ENCODE measurements at regions not wholly inside any gene's neighbourhood (a gene's known extent, or its start where the extent isn't known, plus 50 kb on each side); places are given as distances from the start of the nearest gene placed in this dataset.

DNA sequence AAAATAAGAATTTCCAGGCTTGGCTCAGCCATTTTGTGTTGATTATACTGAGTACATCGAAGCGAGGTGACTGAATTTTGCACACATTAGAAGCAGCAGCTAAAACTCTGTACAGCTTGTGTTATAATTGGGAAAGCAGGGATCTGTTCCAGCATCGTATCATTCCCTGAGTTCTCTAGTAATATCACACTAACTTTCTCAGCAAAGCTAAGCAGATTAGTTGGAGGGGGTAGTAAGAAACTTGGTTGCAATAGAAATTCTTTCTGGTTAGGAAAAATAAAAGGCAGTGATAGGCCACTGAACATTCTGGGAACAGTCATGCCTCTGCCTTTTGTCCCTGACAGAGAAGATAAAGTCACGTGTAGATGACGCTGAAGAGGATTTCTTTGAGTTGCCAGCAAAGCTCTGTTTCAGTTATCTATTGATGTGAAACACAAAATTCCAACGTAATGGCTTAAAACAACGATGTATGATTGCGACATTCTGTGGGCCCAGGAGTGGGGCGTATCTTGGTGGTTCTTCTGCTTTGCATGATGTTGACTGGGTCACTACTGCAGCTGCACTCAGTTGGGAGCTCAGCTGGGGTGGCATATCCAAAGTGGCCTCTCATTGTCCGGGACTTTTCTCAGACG lies 202.1 kb upstream of the MEX3C start:
- ATAC-seq: no peak
- no peak for TF ChIP-seq RARB (CRISPR knock-in tag; IDR thresholded peaks at IDR 0.05)
- TF ChIP-seq ZNF8 (CRISPR knock-in tag; IDR thresholded peaks at IDR 0.05): no peak

- ATAC-seq: no peak
- no peak for TF ChIP-seq ZNF70 (CRISPR knock-in tag; IDR thresholded peaks at IDR 0.05)
- no peak for TF ChIP-seq OSR1 (CRISPR knock-in tag; IDR thresholded peaks at IDR 0.05)
- TF ChIP-seq SNAI2 (CRISPR knock-in tag; IDR thresholded peaks at IDR 0.05): no peak
- no peak for TF ChIP-seq GLIS3 (CRISPR knock-in tag; IDR thresholded peaks at IDR 0.05)
- TF ChIP-seq ZNF565 (CRISPR knock-in tag; conservative IDR thresholded peaks at IDR 0.05; ENCODE audit: low read depth): no peak
- no peak for TF ChIP-seq PPARA (CRISPR knock-in tag; IDR thresholded peaks at IDR 0.05; ENCODE audit: borderline replicate concordance)
- no peak for TF ChIP-seq TCF4 (CRISPR knock-in tag; IDR thresholded peaks at IDR 0.05; ENCODE audit: borderline replicate concordance)
- TF ChIP-seq BACH2 (CRISPR knock-in tag; IDR thresholded peaks at IDR 0.05; ENCODE audit: borderline replicate concordance): no peak
- no peak for TF ChIP-seq CSDC2 (CRISPR knock-in tag; IDR thresholded peaks at IDR 0.05)
- no peak for TF ChIP-seq CREB5 (CRISPR knock-in tag; IDR thresholded peaks at IDR 0.05; ENCODE audit: low read depth)
- no peak for TF ChIP-seq ISL1 (CRISPR knock-in tag; IDR thresholded peaks at IDR 0.05)
- TF ChIP-seq, protein P1, sequence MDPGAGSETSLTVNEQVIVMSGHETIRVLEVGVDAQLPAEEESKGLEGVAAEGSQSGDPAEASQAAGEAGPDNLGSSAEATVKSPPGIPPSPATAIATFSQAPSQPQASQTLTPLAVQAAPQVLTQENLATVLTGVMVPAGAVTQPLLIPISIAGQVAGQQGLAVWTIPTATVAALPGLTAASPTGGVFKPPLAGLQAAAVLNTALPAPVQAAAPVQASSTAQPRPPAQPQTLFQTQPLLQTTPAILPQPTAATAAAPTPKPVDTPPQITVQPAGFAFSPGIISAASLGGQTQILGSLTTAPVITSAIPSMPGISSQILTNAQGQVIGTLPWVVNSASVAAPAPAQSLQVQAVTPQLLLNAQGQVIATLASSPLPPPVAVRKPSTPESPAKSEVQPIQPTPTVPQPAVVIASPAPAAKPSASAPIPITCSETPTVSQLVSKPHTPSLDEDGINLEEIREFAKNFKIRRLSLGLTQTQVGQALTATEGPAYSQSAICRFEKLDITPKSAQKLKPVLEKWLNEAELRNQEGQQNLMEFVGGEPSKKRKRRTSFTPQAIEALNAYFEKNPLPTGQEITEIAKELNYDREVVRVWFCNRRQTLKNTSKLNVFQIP (CRISPR knock-in tag; IDR thresholded peaks at IDR 0.05; ENCODE audit: borderline replicate concordance, low read depth): no peak
- no peak for TF ChIP-seq TOX (CRISPR knock-in tag; IDR thresholded peaks at IDR 0.05; ENCODE audit: borderline replicate concordance)
- TF ChIP-seq ESRRG (CRISPR knock-in tag; IDR thresholded peaks at IDR 0.05): no peak
- no peak for TF ChIP-seq TSHZ2 (CRISPR knock-in tag; IDR thresholded peaks at IDR 0.05)
- no peak for TF ChIP-seq ZFP30 (CRISPR knock-in tag; IDR thresholded peaks at IDR 0.05)
- no peak for TF ChIP-seq ZC3H10 (CRISPR knock-in tag; IDR thresholded peaks at IDR 0.05)
- no peak for TF ChIP-seq ARNTL (CRISPR knock-in tag; IDR thresholded peaks at IDR 0.05; ENCODE audit: borderline replicate concordance, low read depth)
- TF ChIP-seq ZNF8 (CRISPR knock-in tag; IDR thresholded peaks at IDR 0.05): no peak
These were observed 203.2 kb upstream of the MEX3C start for GRCh38 chr18:51400721-51401120.

- TF ChIP-seq ZC3H10 (CRISPR knock-in tag; IDR thresholded peaks at IDR 0.05) (no peak), SNAI2 (CRISPR knock-in tag; IDR thresholded peaks at IDR 0.05) (no peak), ISL1 (CRISPR knock-in tag; IDR thresholded peaks at IDR 0.05) (peak; percentile 77), BACH2 (CRISPR knock-in tag; IDR thresholded peaks at IDR 0.05; ENCODE audit: borderline replicate concordance) (no peak), CREB5 (CRISPR knock-in tag; IDR thresholded peaks at IDR 0.05; ENCODE audit: low read depth) (no peak), TSHZ2 (CRISPR knock-in tag; IDR thresholded peaks at IDR 0.05) (peak; percentile 51; the same call in 1 of the 2 replicates), CSDC2 (CRISPR knock-in tag; IDR thresholded peaks at IDR 0.05) (no peak), ESRRG (CRISPR knock-in tag; IDR thresholded peaks at IDR 0.05) (no peak), RARB (CRISPR knock-in tag; IDR thresholded peaks at IDR 0.05) (no peak), ARNTL (CRISPR knock-in tag; IDR thresholded peaks at IDR 0.05; ENCODE audit: borderline replicate concordance, low read depth) (no peak), ZFP30 (CRISPR knock-in tag; IDR thresholded peaks at IDR 0.05) (no peak), GLIS3 (CRISPR knock-in tag; IDR thresholded peaks at IDR 0.05) (no peak), TOX (CRISPR knock-in tag; IDR thresholded peaks at IDR 0.05; ENCODE audit: borderline replicate concordance) (no peak), ZNF8 (CRISPR knock-in tag; IDR thresholded peaks at IDR 0.05) (no peak), PPARA (CRISPR knock-in tag; IDR thresholded peaks at IDR 0.05; ENCODE audit: borderline replicate concordance) (no peak), ZNF565 (CRISPR knock-in tag; conservative IDR thresholded peaks at IDR 0.05; ENCODE audit: low read depth) (no peak), ZFP3 (CRISPR knock-in tag; IDR thresholded peaks at IDR 0.05) (0 out of 2 replicates have a peak, but pooled peaks have one; percentile 56), PATZ1 (CRISPR knock-in tag; IDR thresholded peaks at IDR 0.05; ENCODE audit: borderline replicate concordance) (no peak)
- TF ChIP-seq, protein P1 (CRISPR knock-in tag; IDR thresholded peaks at IDR 0.05; ENCODE audit: borderline replicate concordance, low read depth): no peak
- no peak for ATAC-seq
These were observed 204.4 kb upstream of the MEX3C start for GRCh38 chr18:51401912-51402311.

Data from SK-N-SH treated with all-trans-retinoic acid at 6 μM for 48 hours (cell line).